ENCODE measurements at regions not wholly inside any gene's neighbourhood (a gene's known extent, or its start where the extent isn't known, plus 50 kb on each side); places are given as distances from the start of the nearest gene placed in this dataset.

DNA sequence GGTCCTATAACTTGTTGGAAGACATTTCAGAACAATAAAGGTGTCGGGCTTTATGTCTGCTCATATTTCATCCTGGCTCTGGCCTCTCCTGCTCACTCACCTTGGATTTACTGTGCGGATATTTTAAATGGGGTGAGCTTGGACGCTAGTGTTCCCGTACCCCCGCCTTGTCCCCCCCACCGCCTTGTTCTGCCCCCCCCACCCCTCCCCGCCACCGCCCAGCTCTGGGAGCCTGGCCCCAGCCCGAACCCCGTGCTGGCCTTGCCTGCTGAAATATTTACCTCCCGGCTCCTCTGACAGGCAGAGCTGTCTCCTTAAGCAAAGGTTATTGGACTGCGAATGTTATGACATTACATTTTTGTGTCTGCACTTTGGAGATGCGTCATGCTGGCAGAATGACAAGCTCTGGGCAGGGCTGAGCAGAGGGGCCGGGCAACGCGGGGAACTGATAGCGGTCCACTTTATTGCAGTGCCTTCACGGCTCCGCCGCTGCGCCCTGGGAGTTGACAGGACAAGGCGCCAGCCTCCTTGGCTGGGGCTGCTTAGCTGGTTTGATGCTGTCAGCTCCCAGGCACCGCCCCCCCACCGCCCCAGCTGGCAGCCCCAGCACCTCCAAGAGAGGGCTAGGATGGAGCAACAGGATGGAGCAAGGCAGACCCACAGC lies 222.5 kb upstream of the GSE1 start:
- no peak overlapping the region for H3K4me3 ChIP-seq (ENCODE audit: control insufficient read depth in 2 of 3, extremely low read depth in 1 of 3, insufficient read depth in 2 of 3, low read depth in 1 of 3, low read length in 3 of 3)
- H3K36me3 ChIP-seq (ENCODE audit: control insufficient read depth in 2 of 2, extremely low read depth in 1 of 2, insufficient read depth in 2 of 2, low read length in 2 of 2) = no peaks in the 10 kb centered on the region
- H3K9me3 ChIP-seq (ENCODE audit: control insufficient read depth, low read depth, low read length) = no peaks in the 10 kb centered on the region
- H3K4me2 ChIP-seq (ENCODE audit: control insufficient read depth, extremely low read depth, insufficient read depth, low read depth, low read length) = peak overlapping the region; percentile 37
- DNase-seq (ENCODE audit: low read depth, low spot score) (no peak), FAIRE-seq (peak; percentile 77)
- H3K9me1 ChIP-seq (ENCODE audit: control insufficient read depth, extremely low read depth, insufficient read depth, low read length) = no peaks in the 10 kb centered on the region
- no peaks in the 10 kb centered on the region for H3K79me2 ChIP-seq (ENCODE audit: control insufficient read depth, insufficient read depth, low read length)
- peaks cover 32% of the 10 kb centered on the region for H3K4me1 ChIP-seq (ENCODE audit: control insufficient read depth, extremely low read depth, insufficient read depth, low read length)
- H2AFZ ChIP-seq (ENCODE audit: control insufficient read depth, low read length) = no peak overlapping the region
- TF ChIP-seq, protein P1, sequence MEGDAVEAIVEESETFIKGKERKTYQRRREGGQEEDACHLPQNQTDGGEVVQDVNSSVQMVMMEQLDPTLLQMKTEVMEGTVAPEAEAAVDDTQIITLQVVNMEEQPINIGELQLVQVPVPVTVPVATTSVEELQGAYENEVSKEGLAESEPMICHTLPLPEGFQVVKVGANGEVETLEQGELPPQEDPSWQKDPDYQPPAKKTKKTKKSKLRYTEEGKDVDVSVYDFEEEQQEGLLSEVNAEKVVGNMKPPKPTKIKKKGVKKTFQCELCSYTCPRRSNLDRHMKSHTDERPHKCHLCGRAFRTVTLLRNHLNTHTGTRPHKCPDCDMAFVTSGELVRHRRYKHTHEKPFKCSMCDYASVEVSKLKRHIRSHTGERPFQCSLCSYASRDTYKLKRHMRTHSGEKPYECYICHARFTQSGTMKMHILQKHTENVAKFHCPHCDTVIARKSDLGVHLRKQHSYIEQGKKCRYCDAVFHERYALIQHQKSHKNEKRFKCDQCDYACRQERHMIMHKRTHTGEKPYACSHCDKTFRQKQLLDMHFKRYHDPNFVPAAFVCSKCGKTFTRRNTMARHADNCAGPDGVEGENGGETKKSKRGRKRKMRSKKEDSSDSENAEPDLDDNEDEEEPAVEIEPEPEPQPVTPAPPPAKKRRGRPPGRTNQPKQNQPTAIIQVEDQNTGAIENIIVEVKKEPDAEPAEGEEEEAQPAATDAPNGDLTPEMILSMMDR (optimal IDR thresholded peaks at IDR 0.05 in 1 of 3, IDR thresholded peaks at IDR 0.05 in 1 of 3, conservative IDR thresholded peaks at IDR 0.05 in 1 of 3; ENCODE audit: extremely low read depth in 1 of 3, insufficient read depth in 2 of 3, low read length in 3 of 3) = no peak
- no peak for TF ChIP-seq EZH2 (IDR thresholded peaks at IDR 0.05; ENCODE audit: low read length)
- H4K20me1 ChIP-seq (ENCODE audit: control insufficient read depth, extremely low read depth, insufficient read depth, low read length) = peaks cover 5% of the 10 kb centered on the region
- dilution Hi-C loops (cut with MboI; ENCODE audit: extremely low pct_ligation_motif_present, low sequenced_read_pairs) = no loop called here
- H3K27me3 ChIP-seq (ENCODE audit: control insufficient read depth, extremely low read depth, insufficient read depth, low read length) = peaks cover 5% of the 10 kb centered on the region
- no peak overlapping the region for H3K27ac ChIP-seq (ENCODE audit: control insufficient read depth, insufficient read depth, low read length)
- H3K9ac ChIP-seq (ENCODE audit: control insufficient read depth, extremely low read depth, insufficient read depth, low read length) = peak overlapping the region; percentile 33

DNA sequence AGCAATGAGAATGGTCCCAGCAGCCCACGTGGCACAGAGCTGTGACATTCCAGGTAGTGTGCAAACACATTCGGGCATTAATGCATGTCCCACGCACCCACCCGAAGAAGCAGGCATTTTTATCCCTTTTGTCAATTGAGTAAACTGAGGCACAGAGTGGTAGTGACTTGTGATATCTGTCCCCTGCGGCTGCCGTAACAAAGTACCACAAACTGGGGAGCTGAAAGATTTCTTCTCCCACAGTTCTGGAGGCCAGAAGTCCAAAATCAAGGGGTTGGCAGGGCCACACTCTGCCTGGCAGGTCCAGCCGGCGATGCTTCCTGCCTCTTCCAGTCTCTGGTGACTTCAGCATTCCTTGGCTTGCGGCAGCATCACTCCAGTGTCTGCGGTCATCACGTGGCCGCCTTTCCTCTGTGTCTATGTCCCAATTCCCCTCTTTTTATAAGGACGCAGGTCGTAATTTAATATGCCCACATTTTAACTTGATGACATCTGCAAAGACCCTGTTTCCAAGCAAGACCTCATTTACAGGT lies 221.9 kb upstream of the GSE1 start:
- H3K4me1 ChIP-seq (ENCODE audit: control insufficient read depth, extremely low read depth, insufficient read depth, low read length) = peaks cover 37% of the 10 kb centered on the region
- peaks cover 5% of the 10 kb centered on the region for H3K27me3 ChIP-seq (ENCODE audit: control insufficient read depth, extremely low read depth, insufficient read depth, low read length)
- H3K79me2 ChIP-seq (ENCODE audit: control insufficient read depth, insufficient read depth, low read length) = no peaks in the 10 kb centered on the region
- FAIRE-seq = no peak
- H3K9ac ChIP-seq (ENCODE audit: control insufficient read depth, extremely low read depth, insufficient read depth, low read length) = no peak overlapping the region
- no peak overlapping the region for H2AFZ ChIP-seq (ENCODE audit: control insufficient read depth, low read length)
- no peaks in the 10 kb centered on the region for H3K9me3 ChIP-seq (ENCODE audit: control insufficient read depth, low read depth, low read length)
- H3K27ac ChIP-seq (ENCODE audit: control insufficient read depth, insufficient read depth, low read length) = no peak overlapping the region
- dilution Hi-C loops (cut with MboI; ENCODE audit: extremely low pct_ligation_motif_present, low sequenced_read_pairs) = no loop called here
- H3K36me3 ChIP-seq (ENCODE audit: control insufficient read depth in 2 of 2, extremely low read depth in 1 of 2, insufficient read depth in 2 of 2, low read length in 2 of 2) = no peaks in the 10 kb centered on the region
- H3K9me1 ChIP-seq (ENCODE audit: control insufficient read depth, extremely low read depth, insufficient read depth, low read length) = no peaks in the 10 kb centered on the region
- TF ChIP-seq, protein P1 (optimal IDR thresholded peaks at IDR 0.05 in 1 of 3, IDR thresholded peaks at IDR 0.05 in 1 of 3, conservative IDR thresholded peaks at IDR 0.05 in 1 of 3; ENCODE audit: extremely low read depth in 1 of 3, insufficient read depth in 2 of 3, low read length in 3 of 3) = no peak
- TF ChIP-seq EZH2 (IDR thresholded peaks at IDR 0.05; ENCODE audit: low read length) = no peak
- H3K4me3 ChIP-seq (ENCODE audit: control insufficient read depth in 2 of 3, extremely low read depth in 1 of 3, insufficient read depth in 2 of 3, low read depth in 1 of 3, low read length in 3 of 3) = no peak overlapping the region
- DNase-seq (ENCODE audit: low read depth, low spot score) = no peak
- H4K20me1 ChIP-seq (ENCODE audit: control insufficient read depth, extremely low read depth, insufficient read depth, low read length) = peaks cover 5% of the 10 kb centered on the region
- H3K4me2 ChIP-seq (ENCODE audit: control insufficient read depth, extremely low read depth, insufficient read depth, low read depth, low read length) = peak overlapping the region; percentile 8
